ENCODE measurements at regions not wholly inside any gene's neighbourhood (a gene's known extent, or its start where the extent isn't known, plus 50 kb on each side); places are given as distances from the start of the nearest gene placed in this dataset.

GRCh38 chr10:130377986-130378540, 241.9 kb downstream of the GLRX3 start:
- H3K27me3 ChIP-seq (ENCODE audit: control insufficient read depth in 3 of 3, insufficient read depth in 3 of 3, low read length in 2 of 3): peaks cover 0 to 4% (median 0%) of the 10 kb centered on the region in 3 donors
- DNase-seq (peak in 2 of 3 donors; percentile 3 to 32), ATAC-seq (ENCODE audit: insufficient read depth, low FRiP score) (no peak)
- no peak overlapping the region for H3K4me3 ChIP-seq
- H3K9ac ChIP-seq (ENCODE audit: insufficient read depth in 1 of 2, low read length in 2 of 2): no peak overlapping the region
- no peak for TF ChIP-seq CTCF (IDR thresholded peaks at IDR 0.05; ENCODE audit: control extremely low read depth, extremely low read depth)
- peaks cover 0 to 12% (median 0%) of the 10 kb centered on the region in 4 donors for H3K9me3 ChIP-seq (ENCODE audit: control insufficient read depth in 4 of 4, insufficient read depth in 3 of 4, low read length in 3 of 4)
- H3K36me3 ChIP-seq (ENCODE audit: control insufficient read depth in 4 of 4, insufficient read depth in 4 of 4, low read length in 4 of 4): no peaks in the 10 kb centered on the region
- no peaks in the 10 kb centered on the region for H3K4me1 ChIP-seq (ENCODE audit: control insufficient read depth in 5 of 5, insufficient read depth in 5 of 5, low read length in 5 of 5)
- 42 to 63% methylated on average over 17 of the region's 17 CpGs for WGBS, 2 donors
- no peak overlapping the region for H3K27ac ChIP-seq (ENCODE audit: low read depth in 1 of 2, low read length in 1 of 2)

- Histone ChIP-seq H3K36me3 (ENCODE audit: control insufficient read depth in 4 of 4, insufficient read depth in 4 of 4, low read length in 4 of 4) (no peaks in the 10 kb centered on the region), H3K4me1 (ENCODE audit: control insufficient read depth in 5 of 5, insufficient read depth in 5 of 5, low read length in 5 of 5) (no peaks in the 10 kb centered on the region), H3K9me3 (ENCODE audit: control insufficient read depth in 4 of 4, insufficient read depth in 3 of 4, low read length in 3 of 4) (peaks cover 0 to 12% (median 1%) of the 10 kb centered on the region in 4 donors), H3K27ac (ENCODE audit: low read depth in 1 of 2, low read length in 1 of 2) (no peak overlapping the region), H3K4me3 (no peak overlapping the region), H3K9ac (ENCODE audit: insufficient read depth in 1 of 2, low read length in 2 of 2) (no peak overlapping the region), H3K27me3 (ENCODE audit: control insufficient read depth in 3 of 3, insufficient read depth in 3 of 3, low read length in 2 of 3) (peaks cover 0 to 4% (median 0%) of the 10 kb centered on the region in 3 donors)
- TF ChIP-seq CTCF (IDR thresholded peaks at IDR 0.05; ENCODE audit: control extremely low read depth, extremely low read depth): no peak
- DNase-seq: no peak
- WGBS, 2 donors: 55 to 66% methylated on average over 15 of the region's 15 CpGs
- no peak for ATAC-seq (ENCODE audit: insufficient read depth, low FRiP score)
Observed at GRCh38 chr10:130378556-130379400, 242.6 kb downstream of the GLRX3 start.

- no peaks in the 10 kb centered on the region for H3K36me3 ChIP-seq (ENCODE audit: control insufficient read depth in 4 of 4, insufficient read depth in 4 of 4, low read length in 4 of 4)
- peaks cover 0 to 4% (median 0%) of the 10 kb centered on the region in 3 donors for H3K27me3 ChIP-seq (ENCODE audit: control insufficient read depth in 3 of 3, insufficient read depth in 3 of 3, low read length in 2 of 3)
- peaks cover 0 to 15% (median 1%) of the 10 kb centered on the region in 4 donors for H3K9me3 ChIP-seq (ENCODE audit: control insufficient read depth in 4 of 4, insufficient read depth in 3 of 4, low read length in 3 of 4)
- no peak for TF ChIP-seq CTCF (IDR thresholded peaks at IDR 0.05; ENCODE audit: control extremely low read depth, extremely low read depth)
- no peak overlapping the region for H3K9ac ChIP-seq (ENCODE audit: insufficient read depth in 1 of 2, low read length in 2 of 2)
- H3K4me3 ChIP-seq: no peak overlapping the region
- DNase-seq: no peak
- no peak for ATAC-seq (ENCODE audit: insufficient read depth, low FRiP score)
- 47 to 83% methylated on average over 6 of the region's 6 CpGs for WGBS, 2 donors
- H3K4me1 ChIP-seq (ENCODE audit: control insufficient read depth in 5 of 5, insufficient read depth in 5 of 5, low read length in 5 of 5): no peaks in the 10 kb centered on the region
- no peak overlapping the region for H3K27ac ChIP-seq (ENCODE audit: low read depth in 1 of 2, low read length in 1 of 2)
Observed at GRCh38 chr10:130380056-130380455, 243.9 kb downstream of the GLRX3 start.
